GM12878 (cell line): ENCODE measurements at regions not wholly inside any gene's neighbourhood (a gene's known extent, or its start where the extent isn't known, plus 50 kb on each side); places are given as distances from the start of the nearest gene placed in this dataset.

ENCODE experiments used
- ATAC-seq: fragments of 200-7000 bp; cut with Tn5 transposase; 3 replicates; pipeline ENCODE4 v1.9.1; 2020; ENCODE audit warnings: mild to moderate bottlenecking, moderate library complexity
- BruUV-seq: library from RNA; stranded (reverse); fragments of 400-500 nt; replicated peaks from 2 replicates; lab custom pipeline; 2021; lab: Mats Ljungman, UMichigan
- CTCF ChIA-PET: fragments of 300-600 bp; sonication (Branson Sonifier 250); formaldehyde crosslinking; extraction: SDS; loops from one replicate; lab custom pipeline; 2021; ENCODE audit warnings: inconsistent platforms; lab: Yijun Ruan, JAX
- POLR2A ChIA-PET: fragments of 350-600 bp; formaldehyde crosslinking; extraction: SDS; loops from one replicate; lab custom pipeline; 2021; ENCODE audit warnings: inconsistent platforms; lab: Charles Lee
- RAD21 ChIA-PET: fragments of 300-600 bp; sonication (Branson Sonifier 250); formaldehyde crosslinking; loops from one replicate; lab custom pipeline; 2023; ENCODE audit warnings: antibody characterized with exemption; ENCODE audit not compliant: unreplicated experiment; lab: Charles Lee
- SMC1A ChIA-PET: fragments of 300-600 bp; sonication (Branson Sonifier 250); formaldehyde crosslinking; loops from one replicate; lab custom pipeline; 2023; ENCODE audit not compliant: unreplicated experiment, uncharacterized antibody; lab: Charles Lee
- DNase-seq: peaks from one replicate; pipeline ENCODE4 v3.0.0-alpha.2; 2011; ENCODE audit warnings: low read depth, low spot score
- FAIRE-seq: peaks from 3 replicates; lab custom pipeline; 2011; peaks lifted over from hg19 to GRCh38; lab: Jason Lieb, UNC
- H2AFZ ChIP-seq: 2 replicates; pipeline ENCODE4 v1.6.0; 2011; ENCODE audit warnings: low read depth, low read length, control low read depth; ENCODE audit not compliant: control insufficient read depth
- H3K27ac ChIP-seq: 2 replicates; pipeline ENCODE4 v1.5.1; 2011; ENCODE audit warnings: control low read depth; ENCODE audit not compliant: control insufficient read depth, insufficient read depth
- H3K27me3 ChIP-seq, 2 experiments: replicated peaks in 1 of 2; 2 replicates each; pipeline versions ENCODE4 v1.6.0 to v1.6.1; 2011; ENCODE audit warnings: low read length in 1 of 2; ENCODE audit not compliant: control insufficient read depth in 2 of 2, insufficient read depth in 2 of 2
- H3K36me3 ChIP-seq, 2 experiments: 2 replicates each; pipeline ENCODE4 v1.5.1; 2011; ENCODE audit warnings: low read length in 1 of 2; ENCODE audit not compliant: control insufficient read depth in 2 of 2, insufficient read depth in 2 of 2
- H3K4me1 ChIP-seq: 2 replicates; pipeline ENCODE4 v1.6.1; 2011; ENCODE audit warnings: mild to moderate bottlenecking, low read length, moderate library complexity, mixed read lengths; ENCODE audit not compliant: control insufficient read depth, insufficient read depth
- H3K4me2 ChIP-seq: 2 replicates; pipeline ENCODE4 v1.6.0; 2011; ENCODE audit warnings: control low read depth; ENCODE audit not compliant: control insufficient read depth, insufficient read depth
- H3K4me3 ChIP-seq: fragments of 200-600 bp; sonication (generic); 2 replicates; pipeline ENCODE4 v1.5.1; 2016
- H3K79me2 ChIP-seq: 2 replicates; pipeline ENCODE4 v1.6.0; 2011; ENCODE audit warnings: low read length; ENCODE audit not compliant: control insufficient read depth, insufficient read depth
- H3K9ac ChIP-seq: 2 replicates; pipeline ENCODE4 v1.8.0; 2011; ENCODE audit warnings: low read length, control low read depth, mixed read lengths; ENCODE audit not compliant: control insufficient read depth, insufficient read depth
- H3K9me3 ChIP-seq: replicated peaks from 3 replicates; pipeline ENCODE4 v1.5.1; 2011; ENCODE audit warnings: mild to moderate bottlenecking, low read length; ENCODE audit not compliant: control insufficient read depth, insufficient read depth
- H4K20me1 ChIP-seq: 2 replicates; pipeline ENCODE4 v1.6.0; 2011; ENCODE audit not compliant: control insufficient read depth, insufficient read depth
- BHLHE40 ChIP-seq, 2 experiments: fragments of 450-650 bp in 1 of 2; IDR thresholded peaks; 2 replicates each; pipeline ENCODE4 v1.6.1; 2011 to 2017; ENCODE audit warnings: low read depth in 2 of 2, borderline replicate concordance in 1 of 2, improper control_type of control experiment in 1 of 2, low read length in 1 of 2, mild to moderate bottlenecking in 1 of 2
- ETV6 ChIP-seq, 2 experiments: fragments of 450-650 bp in 1 of 2; IDR thresholded peaks in 1 of 2; conservative IDR thresholded peaks in 1 of 2; 2 replicates each; pipeline ENCODE4 v1.6.1; 2014; ENCODE audit warnings: antibody characterized with exemption in 1 of 2, borderline replicate concordance in 1 of 2, low read depth in 1 of 2, mild to moderate bottlenecking in 1 of 2, moderate library complexity in 1 of 2
- NKRF ChIP-seq: fragments of 450-650 bp; conservative IDR thresholded peaks from 2 replicates; pipeline ENCODE4 v1.6.1; 2017; ENCODE audit warnings: mild to moderate bottlenecking, moderate library complexity
- NRF1 ChIP-seq: conservative IDR thresholded peaks from 2 replicates; pipeline ENCODE4 v1.6.1; 2011; ENCODE audit warnings: mild to moderate bottlenecking, low read depth, low read length, improper control_type of control experiment
- POLR2A ChIP-seq: IDR thresholded peaks from 2 replicates; pipeline ENCODE4 v1.6.1; 2011; ENCODE audit warnings: low read depth, mild to moderate bottlenecking, low read length
- RUNX3 ChIP-seq: IDR thresholded peaks from 2 replicates; pipeline ENCODE4 v1.6.1; 2012; ENCODE audit warnings: low read length, inconsistent platforms
- SMARCA5 ChIP-seq: fragments of 450-650 bp; IDR thresholded peaks from 2 replicates; pipeline ENCODE4 v1.6.1; 2017; ENCODE audit warnings: mild to moderate bottlenecking
- TARDBP ChIP-seq: IDR thresholded peaks from 2 replicates; pipeline ENCODE4 v1.6.1; 2016; ENCODE audit warnings: borderline replicate concordance
- ZBTB33 ChIP-seq: fragments of 450-650 bp; IDR thresholded peaks from 2 replicates; pipeline ENCODE4 v1.6.1; 2017; ENCODE audit warnings: mild to moderate bottlenecking
- WGBS: methylation state at CpG from one replicate; pipeline ENCODE4 v1.1.6; 2016; ENCODE audit warnings: low lambda C conversion rate; ENCODE audit not compliant: insufficient replicate concordance, insufficient coverage; ENCODE audit errors: missing lambda C conversion rate; 5-methylcytosine and 5-hydroxymethylcytosine counted together
- in situ Hi-C: fragments of 300-500 bp; cut with MboI; formaldehyde crosslinking; loops from 9 replicates; pipeline ENCODE4 v1.14.3; 2018; ENCODE audit warnings: mixed read lengths
- intact Hi-C: fragments of 100-400 bp; cut with micrococcal nuclease; formaldehyde crosslinking; loops from one replicate; pipeline ENCODE4 v1.14.2; 2022; ENCODE audit not compliant: unreplicated experiment

- no TSS peak for BruUV-seq
- Histone ChIP-seq H3K27ac (no peak overlapping the region), H4K20me1 (no peaks in the 10 kb centered on the region), H3K4me1 (no peaks in the 10 kb centered on the region), H3K4me2 (no peak overlapping the region), H2AFZ (no peak overlapping the region), H3K9me3 (no peaks in the 10 kb centered on the region), H3K27me3 (no peaks in the 10 kb centered on the region), H3K79me2 (no peaks in the 10 kb centered on the region), H3K36me3 (no peaks in the 10 kb centered on the region), H3K4me3 (no peak overlapping the region), H3K9ac (no peak overlapping the region)
- CTCF ChIA-PET = no interaction called here
- FAIRE-seq = no peak
- in situ Hi-C loops = no loop called here
- SMC1A ChIA-PET = no interaction called here
- RAD21 ChIA-PET = no interaction called here
- intact Hi-C loops = no loop called here
- 0% methylated on average over 1 of the region's 1 CpG for WGBS
- DNase-seq = no peak
- TF ChIP-seq RUNX3 = no peak
- TF ChIP-seq ZBTB33 = no peak
- TF ChIP-seq NRF1 = no peak
- no peak for TF ChIP-seq POLR2A
- TF ChIP-seq BHLHE40 (IDR thresholded peaks at IDR 0.05; ENCODE audit: borderline replicate concordance in 1 of 2, low read depth in 2 of 2, low read length in 1 of 2) = no peak
- TF ChIP-seq SMARCA5 = no peak
- TF ChIP-seq ETV6 (conservative IDR thresholded peaks at IDR 0.05 in 1 of 2, IDR thresholded peaks at IDR 0.05 in 1 of 2; ENCODE audit: borderline replicate concordance in 1 of 2, low read depth in 1 of 2) = no peak
- no peak for TF ChIP-seq TARDBP
- TF ChIP-seq NKRF = no peak
- POLR2A ChIA-PET = no interaction called here
- no peak for ATAC-seq
These were observed 147.8 kb downstream of the SUCLA2 start for GRCh38 chr13:47853236-47853635.
